GM21825 (cell line): ENCODE measurements at regions not wholly inside any gene's neighbourhood (a gene's known extent, or its start where the extent isn't known, plus 50 kb on each side); places are given as distances from the start of the nearest gene placed in this dataset.
"Not testable (repeated sequence)": the region's sequence is repeated elsewhere in the genome, so short reads cannot be mapped to it uniquely, and the experiment has no call there.

ENCODE experiments used
- ATAC-seq: cut with Tn5 transposase; IDR thresholded peaks from one replicate; pipeline ENCODE4 v1.9.1; 2021; ENCODE audit warnings: mild to moderate bottlenecking, moderate library complexity; ENCODE audit not compliant: unreplicated experiment

DNA sequence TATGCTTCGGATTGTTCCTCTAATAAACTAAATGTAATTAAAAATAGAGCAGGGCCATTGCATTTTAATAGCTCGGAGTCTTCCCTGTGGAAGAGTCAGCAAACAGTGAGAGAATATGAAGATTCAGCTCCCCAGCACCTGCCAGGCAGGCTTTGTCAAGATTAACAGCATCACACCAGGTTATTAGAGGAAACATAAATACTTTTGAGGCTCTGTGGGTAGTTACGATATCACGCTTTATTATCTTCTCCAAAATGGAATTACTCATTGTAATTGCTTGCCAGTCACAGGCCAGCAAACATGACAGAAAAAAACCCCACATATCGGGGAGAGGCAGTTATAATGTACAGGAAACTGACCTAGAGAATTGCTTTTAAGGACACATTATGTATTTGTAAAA is 303.9 kb downstream of the CPS1 start:
- ATAC-seq: no peak

DNA sequence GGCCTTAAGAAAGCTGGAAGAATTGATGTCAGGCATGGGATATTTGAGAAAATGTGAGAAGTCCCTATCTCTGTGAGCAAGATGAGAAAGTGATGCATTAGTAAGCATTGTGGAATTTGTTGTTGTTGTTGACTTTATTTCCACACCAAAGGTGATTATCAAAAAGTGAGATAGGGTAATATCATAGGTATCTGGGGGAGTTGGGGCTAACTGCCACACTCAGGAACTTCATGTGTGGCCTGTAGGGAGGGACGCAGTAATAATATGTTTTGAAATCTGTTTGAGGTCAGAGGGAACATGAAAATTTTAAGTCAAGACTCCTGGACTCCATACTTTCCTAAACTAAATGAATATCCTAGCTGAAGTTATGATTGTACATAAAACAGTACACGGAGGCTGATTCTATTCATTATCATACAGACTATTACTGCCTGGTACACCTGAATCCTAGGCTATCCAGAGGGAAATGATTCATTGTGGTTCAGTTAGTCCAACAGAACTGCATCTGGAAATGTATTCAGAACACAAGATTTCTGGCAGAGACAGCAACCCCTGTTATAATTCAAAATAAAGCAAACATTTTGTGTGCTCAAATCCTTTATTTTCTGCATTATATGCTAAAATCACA is 304.8 kb downstream of the CPS1 start:
- ATAC-seq: no peak

DNA sequence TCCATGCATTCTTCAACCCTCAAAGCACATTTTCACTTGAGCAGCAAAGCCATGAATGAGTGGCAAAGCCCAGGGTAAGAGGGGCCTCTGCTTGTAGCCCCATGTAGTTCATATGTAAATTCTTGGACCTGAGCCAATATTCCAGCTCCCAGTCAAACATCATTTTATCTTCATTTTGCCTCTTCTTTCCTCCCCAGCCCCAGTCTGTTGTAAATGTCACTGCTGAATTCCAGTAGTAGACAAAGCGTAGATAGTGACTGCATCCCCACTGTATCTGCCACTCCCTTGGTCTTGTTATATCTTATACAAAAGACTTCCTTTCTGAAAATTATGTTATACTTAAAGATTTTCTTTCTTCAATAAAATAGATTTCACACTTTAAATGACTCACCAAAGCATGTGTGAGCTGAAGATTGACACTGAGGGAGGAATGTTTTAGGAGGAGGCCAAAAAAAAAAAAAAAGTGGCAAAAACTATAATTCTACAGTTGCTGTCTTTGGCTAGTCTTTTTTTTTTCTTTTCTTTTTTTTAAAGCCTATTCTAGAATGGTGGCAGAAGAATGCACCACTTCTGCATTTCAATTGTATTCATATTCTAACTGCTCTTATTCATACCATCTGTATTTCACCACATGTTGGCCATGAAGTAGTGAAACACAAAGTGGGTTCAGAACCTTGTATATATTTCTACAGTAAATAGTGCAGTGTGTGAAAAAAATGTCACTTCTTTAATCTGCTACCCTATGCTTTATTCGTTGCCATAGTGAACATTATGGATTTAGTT is 306.1 kb downstream of the CPS1 start:
- ATAC-seq: no peak

DNA sequence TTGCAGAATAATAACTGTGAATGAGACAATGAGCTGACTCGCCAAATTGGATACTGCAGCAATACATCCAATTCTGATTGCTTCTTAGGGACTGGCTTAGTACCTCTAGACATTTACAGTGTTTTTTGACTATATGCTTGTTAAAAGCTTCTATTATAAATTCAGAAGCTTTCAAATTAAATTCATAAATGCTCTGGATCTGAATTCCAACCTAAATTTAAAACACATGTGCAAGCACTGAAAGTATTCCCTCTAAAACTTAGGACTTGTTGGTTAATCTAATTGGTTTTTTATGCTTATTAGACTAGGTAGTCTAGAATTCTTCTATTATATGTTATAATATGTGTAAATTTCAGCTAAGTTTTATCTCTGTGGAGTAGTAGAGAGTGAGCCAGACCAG is 306.9 kb downstream of the CPS1 start:
- no peak for ATAC-seq

DNA sequence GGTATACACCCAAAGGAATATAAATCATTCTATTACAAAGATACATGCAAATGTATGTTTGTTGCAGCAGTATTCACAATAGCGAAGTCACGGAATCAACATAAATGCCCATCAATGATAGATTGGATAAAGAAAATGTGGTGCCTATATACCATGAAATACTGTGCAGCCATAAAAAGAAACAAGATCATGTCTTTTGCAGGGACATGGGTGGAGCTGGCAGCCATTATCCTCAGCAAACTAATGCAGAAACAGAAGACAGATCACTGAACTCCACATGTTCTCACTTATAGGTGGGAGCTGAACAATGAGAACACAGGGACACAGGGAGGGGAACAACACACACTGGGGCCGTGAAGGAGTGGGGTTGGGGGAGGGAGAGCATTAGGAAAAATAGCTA is 315.2 kb downstream of the CPS1 start:
- ATAC-seq: not testable (repeated sequence)

DNA sequence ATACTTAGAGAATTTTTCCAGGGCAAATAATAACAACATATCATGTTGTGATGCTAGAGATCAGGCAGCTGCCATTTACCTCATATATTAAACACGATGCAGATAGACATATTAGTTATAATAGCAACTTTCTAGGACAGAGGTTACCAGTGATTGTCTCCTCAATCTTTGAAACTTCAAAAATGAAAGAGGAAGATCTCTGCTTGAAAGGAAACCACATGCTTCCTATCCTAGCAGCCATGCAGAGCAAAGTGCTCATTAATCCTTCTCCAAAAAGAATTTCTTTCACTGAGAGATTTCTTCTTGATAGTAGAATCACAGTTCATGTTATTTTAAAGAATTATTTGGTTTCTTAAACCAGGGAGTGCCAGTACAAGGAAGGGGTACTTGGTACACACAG is 317.2 kb downstream of the CPS1 start:
- no peak for ATAC-seq

DNA sequence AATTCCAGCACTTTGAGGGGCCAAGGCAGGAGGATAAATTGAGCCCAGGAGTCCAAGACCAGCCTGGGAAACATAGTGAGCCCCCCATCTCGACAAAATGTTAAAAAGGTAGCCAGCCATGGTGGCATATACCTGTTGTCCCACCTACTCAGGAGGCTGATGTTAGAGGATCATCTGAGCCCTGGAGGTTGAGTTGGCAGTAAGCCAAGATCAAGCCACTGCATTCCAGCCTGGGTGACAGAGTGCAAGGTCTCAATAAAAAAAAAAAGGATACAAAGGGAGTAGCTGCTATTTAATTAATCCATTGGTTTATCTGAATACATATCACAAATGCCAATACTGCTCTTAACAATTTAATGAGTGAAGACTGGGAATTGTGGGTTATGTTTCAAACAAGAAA is 327.8 kb downstream of the CPS1 start:
- ATAC-seq: no peak

DNA sequence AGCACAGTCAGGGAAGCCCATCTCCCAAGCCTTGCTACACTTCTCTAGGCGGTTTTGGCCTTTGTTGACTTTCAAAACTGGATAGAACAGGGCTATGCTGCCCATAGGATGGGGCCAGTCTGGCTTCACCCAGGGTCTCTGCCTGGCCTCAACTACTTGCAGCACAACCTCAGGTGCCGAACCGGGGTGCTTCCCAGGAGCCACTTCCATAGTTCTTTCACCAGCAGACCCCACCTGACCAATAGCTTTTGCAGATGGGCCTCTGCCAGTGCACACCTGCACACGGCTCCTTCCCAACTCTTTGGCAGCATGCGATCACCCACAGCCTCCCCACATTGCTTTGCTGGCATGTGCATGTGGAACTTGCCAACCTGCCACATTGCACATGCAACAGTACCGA is 331.6 kb downstream of the CPS1 start:
- ATAC-seq: no peak

DNA sequence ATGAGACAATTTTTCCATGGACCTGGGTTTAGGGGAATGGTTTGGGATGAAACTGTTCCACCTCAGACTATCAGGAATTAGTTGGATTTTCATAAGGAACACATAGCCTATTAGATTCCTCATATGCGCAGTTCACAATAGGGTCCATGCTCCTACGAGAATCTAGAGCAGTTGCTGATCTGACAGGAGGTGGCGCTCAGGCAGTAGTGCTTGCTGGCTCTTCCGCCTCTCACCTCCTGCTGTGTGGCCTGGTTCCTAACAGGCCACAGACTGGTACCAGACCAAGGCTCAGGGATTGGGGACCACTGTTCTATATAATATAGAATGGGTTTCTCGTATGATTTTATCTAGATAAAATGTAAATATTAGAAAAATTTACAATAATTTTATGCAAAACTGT is 338.7 kb downstream of the CPS1 start:
- ATAC-seq: no peak

DNA sequence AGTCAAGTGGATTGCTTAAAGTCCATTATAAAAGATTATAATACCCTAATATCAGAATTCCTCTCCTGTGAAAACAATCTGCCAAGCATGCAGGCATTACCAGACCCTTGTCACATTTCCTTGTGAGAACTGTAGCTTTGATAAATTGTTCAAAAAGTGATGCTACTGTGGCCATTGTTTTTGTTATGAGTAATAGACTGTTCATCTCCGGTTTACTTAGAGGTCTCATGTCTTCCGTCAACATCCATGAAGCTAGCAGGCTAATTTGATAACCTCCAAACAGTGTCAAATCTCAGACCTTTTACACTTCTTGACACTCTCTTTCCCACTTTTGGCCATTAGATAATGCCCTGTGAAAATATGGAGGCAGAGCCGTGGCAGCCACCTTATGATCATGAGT is 342.7 kb downstream of the CPS1 start:
- no peak for ATAC-seq

DNA sequence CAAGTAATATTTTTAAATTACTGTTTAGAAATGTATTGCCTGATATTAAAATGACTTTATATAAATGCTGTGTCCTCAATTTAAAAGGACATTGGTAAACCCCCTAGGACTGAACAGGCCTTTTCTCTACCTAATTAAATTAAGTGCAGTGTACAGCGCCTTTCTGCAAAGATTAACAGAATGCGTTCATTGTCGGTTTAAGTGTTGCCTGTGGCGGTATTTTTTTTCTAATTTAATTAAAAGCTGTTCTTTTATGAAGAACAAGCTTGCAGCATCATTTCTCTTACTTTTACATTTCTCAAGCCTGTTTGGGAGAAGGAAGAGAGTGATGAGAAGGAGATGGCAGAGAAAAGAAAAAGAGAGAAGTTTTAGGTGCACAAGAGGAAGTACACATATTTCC is 344.9 kb downstream of the CPS1 start:
- ATAC-seq: no peak

DNA sequence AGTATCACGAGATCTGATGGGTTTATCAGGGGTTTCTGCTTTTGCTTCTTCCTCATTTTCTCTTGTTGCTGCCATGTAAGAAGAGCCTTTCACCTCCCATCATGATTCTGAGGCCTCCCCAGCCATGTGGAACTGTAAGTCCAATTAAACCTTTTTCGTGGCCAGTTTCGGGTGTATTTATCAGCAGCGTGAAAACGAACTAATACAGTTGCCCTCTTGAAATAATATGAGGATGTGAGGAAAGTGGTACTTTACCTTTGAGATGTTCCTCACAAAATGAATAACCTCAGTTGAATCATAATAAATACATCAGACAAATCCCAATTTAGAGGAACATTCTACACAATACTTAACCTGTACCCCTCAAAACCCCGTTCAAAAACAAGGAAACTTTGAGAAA is 356.4 kb downstream of the CPS1 start:
- ATAC-seq: no peak

DNA sequence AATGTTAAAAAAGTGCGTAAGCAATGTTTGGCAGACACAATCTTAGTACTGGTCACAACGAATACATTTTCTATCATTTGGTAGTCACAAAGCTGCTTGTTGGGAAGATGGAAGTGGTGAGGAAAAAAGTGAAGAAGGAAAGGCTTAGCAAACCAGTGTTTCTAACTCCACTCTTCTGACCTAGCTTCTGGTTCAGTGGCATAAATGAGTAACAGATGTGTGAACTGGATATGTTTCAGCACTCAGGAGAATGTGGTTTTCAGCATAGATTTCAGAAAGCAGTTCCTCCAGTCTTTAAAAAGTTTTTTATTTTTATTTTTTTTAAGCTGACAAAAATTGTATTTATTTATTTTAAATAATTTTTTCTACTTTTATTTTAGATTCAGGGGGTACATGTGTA is 357.1 kb downstream of the CPS1 start:
- ATAC-seq: no peak

DNA sequence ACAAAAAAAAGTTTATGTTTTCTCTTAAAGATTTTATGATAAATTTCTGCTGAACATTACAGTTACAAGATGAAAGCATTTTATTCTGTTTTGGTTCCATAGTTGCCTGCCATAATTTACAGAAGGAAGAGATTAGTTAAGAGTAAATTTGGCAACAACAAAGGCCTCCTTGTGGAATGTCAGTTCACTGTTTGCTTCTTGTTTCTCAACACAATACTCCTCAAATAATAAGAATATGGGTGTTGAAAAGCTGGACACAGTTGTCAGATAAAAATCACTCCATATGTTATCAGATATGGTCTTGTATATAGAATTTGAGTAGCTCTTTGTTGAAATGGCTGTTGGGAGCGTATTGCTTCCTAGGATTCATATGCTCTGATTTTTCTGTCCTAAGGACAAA is 359.5 kb downstream of the CPS1 start:
- no peak for ATAC-seq

DNA sequence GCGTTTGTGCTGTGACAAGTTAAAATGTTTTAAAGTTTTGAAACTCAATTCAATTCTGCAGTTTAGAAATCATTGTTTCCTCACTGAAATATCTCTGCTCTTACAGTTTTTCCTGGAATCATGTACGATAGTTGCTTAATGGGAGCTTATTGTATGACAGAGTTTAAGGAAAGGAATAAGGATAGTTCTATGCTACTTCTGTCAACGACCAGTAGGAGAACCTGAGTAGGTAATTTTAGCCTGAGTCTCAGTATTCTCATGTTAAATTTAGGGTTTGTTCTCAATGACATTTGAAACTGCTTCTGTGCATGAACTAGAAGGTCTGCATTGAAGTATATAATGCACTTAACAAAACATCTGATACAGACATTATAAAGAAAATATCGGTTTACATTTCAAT is 361.1 kb downstream of the CPS1 start:
- ATAC-seq: no peak

DNA sequence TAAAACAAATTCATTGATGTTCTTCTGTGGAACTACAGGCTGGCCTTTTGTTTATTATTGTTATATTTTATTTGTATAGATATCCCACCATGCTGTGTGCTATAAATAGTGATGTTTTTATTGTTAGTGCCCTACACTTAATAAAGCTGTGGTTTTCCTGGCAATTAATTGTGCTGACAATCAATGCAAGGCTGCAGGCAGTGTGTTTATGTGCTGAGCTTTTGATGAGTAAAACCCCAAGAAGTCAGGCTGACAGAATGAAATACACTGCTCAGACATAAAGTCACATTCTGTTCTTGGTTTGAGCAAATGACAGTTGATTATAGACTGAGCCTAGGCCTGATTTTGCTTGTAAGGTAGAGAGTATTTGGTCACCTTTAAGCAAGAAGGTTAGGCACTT is 362.7 kb downstream of the CPS1 start:
- no peak for ATAC-seq

DNA sequence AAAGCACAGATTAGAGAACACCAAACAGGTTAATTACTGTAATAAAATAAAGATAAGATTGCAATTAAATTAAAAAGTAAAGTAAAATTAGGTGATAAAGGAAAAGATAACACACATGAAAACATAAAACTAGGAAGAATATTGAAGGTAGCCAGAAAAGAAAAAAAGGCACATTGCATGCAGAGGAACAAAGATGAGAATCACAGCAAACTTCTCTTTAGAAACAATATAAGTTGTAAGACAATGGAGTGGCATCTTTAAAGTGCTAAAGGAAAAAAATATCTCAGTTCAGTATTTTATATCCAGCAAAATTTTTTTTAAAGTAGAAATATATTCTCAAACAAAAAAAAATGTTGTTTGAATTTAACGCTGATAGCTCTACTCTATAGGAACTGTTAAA is 366.0 kb downstream of the CPS1 start:
- no peak for ATAC-seq

DNA sequence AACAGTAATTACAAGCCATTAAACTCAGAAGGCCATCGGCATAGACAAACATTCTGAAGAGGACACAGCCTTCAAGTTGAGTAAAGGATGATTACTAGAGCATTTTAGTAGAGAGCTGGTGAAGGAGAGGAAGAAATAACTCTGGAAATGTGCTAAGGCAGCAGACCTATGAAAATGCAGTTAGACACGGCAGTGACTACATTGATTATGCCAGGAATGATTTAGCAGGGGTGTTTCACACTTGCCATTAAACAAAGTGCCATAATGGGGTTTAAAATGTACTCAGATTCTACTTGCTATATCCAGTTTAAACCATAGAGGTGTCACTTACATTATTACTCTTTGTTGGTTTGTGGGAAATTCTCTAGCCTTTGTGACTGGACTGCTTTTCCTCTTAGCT is 372.3 kb downstream of the CPS1 start:
- no peak for ATAC-seq

DNA sequence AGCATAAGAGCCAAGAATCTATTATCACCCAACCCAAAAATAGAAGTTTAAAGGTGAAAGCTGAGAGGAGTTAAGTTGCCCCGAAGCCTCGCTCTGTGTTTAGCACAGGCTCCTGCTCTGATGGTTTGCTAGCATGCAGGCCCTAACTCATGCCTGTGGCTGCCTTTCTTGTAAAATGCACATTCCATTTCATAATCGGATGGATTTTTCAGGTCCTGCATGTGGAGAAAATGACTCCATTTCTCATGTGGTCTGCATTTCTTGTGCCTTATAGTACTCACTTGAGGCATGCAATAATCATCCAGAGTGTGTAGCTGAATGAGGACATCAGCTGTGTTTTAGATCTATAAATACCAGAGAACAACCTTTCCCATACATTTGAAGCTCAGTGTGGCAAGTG is 381.8 kb downstream of the CPS1 start:
- no peak for ATAC-seq

DNA sequence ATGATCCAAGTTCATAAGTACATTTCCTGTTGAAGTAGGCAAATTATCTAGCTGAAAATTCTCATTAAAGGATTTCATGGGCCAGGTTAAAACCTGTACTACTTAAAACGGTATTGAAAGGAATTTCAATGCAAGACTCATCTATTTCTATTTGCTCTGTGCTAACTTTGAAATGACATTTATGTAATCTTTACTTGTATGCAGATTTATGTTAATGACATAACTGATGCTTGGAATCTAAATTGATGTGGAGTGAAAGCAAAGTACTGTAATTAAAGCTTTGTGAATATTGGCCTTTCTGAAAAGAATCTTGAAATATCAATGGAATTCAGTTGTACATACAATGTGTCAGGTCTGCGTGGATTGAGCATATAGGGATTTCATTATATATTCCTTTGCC is 390.0 kb downstream of the CPS1 start:
- no peak for ATAC-seq

DNA sequence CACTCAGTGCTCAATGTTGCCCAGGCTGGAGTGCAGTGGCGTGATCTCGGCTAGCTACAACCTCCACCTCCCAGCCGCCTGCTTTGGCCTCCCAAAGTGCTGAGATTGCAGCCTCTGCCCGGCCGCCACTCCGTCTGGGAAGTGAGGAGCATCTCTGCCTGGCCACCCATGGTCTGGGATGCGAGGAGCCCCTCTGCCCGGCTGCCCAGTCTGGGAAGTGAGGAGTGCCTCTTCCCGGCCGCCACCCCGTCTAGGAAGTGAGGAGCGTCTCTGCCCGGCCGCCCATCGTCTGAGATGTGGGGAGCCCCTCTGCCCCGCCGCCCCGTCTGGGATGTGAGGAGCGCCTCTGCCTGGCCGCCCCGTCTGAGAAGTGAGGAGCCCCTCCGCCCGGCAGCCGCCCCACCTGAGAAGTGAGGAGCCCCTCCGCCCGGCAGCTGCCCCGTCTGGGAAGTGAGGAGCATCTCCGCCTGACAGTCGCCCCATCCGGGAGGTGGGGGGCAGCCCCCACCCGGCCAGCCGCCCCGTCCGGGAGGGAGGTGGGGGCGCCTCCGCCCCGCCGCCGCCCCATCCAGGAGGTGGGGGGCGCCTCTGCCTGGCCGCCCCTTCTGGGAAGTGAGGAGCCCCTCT is 394.1 kb downstream of the CPS1 start:
- not testable (repeated sequence) for ATAC-seq

DNA sequence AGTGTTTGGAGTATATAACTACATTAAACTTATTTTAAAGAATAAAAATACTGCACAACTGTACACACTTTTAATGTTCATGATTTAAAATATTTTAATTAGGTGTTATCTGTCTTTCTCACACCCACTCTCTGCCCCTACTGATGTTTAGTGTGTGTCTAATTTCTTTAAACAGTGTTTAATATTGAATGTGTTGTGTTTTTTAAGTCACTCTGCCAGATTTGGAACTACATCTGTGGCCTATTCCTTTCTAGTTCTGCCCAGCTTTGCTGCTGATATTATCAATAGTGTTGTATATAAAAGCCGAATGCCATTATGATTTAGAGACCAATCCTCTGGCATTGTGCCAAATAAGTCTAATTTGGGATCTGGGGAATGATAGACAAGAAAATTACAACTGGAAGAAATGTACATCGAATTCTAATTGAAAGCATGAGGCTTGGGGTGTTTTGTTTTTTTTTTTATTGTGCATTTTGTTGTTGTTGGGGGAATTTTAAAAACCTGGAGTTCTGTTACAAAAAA is 398.0 kb downstream of the CPS1 start:
- no peak for ATAC-seq
